GM12864 (cell line): ENCODE measurements at regions not wholly inside any gene's neighbourhood (a gene's known extent, or its start where the extent isn't known, plus 50 kb on each side); places are given as distances from the start of the nearest gene placed in this dataset.

ENCODE experiments used
- DNase-seq: peaks from one replicate; pipeline ENCODE4 v3.0.0-alpha.2; 2011; ENCODE audit warnings: low read depth
- H3K4me3 ChIP-seq: 2 replicates; pipeline ENCODE4 v1.5.1; 2011; ENCODE audit warnings: mild to moderate bottlenecking, low read depth, low read length, control low read depth
- TF ChIP-seq, protein P1 (sequence below): IDR thresholded peaks from 2 replicates; pipeline ENCODE4 v1.5.1; 2011; ENCODE audit warnings: low read depth, mild to moderate bottlenecking, moderate library complexity, low read length, control low read depth, inconsistent platforms; ENCODE audit errors: missing control alignments

GRCh38 chr9:108211411-108211955 lies 644.3 kb downstream of the ACTL7B start:
- H3K4me3 ChIP-seq, result no peak overlapping the region
- TF ChIP-seq, protein P1, sequence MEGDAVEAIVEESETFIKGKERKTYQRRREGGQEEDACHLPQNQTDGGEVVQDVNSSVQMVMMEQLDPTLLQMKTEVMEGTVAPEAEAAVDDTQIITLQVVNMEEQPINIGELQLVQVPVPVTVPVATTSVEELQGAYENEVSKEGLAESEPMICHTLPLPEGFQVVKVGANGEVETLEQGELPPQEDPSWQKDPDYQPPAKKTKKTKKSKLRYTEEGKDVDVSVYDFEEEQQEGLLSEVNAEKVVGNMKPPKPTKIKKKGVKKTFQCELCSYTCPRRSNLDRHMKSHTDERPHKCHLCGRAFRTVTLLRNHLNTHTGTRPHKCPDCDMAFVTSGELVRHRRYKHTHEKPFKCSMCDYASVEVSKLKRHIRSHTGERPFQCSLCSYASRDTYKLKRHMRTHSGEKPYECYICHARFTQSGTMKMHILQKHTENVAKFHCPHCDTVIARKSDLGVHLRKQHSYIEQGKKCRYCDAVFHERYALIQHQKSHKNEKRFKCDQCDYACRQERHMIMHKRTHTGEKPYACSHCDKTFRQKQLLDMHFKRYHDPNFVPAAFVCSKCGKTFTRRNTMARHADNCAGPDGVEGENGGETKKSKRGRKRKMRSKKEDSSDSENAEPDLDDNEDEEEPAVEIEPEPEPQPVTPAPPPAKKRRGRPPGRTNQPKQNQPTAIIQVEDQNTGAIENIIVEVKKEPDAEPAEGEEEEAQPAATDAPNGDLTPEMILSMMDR, result no peak
- no peak for DNase-seq

DNA sequence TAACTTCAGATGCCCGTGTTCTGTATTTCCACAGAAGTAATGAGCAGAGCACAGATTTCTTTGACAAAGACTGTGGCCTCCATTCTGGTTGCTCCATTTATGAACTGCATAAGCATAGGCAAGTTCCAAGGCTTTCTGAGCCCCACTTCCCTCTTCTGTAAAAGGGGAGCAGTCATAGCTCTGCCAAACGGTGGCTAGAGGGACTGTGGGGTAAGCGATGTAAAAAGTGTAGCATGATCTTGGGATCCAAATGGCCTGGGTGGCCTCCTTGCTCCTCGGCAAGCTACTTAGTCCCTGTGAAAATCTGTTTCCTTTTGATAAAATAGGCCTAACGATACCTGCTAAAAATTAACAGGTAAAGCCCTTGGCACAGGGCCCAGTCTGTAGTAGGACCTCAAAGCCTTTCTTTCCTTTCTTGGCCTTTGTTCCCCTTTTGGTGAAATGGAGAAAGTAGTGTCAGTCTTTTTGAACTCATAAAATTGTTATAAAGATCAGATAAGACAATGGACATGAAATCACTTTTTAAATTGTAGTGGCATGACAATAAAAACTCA lies 646.6 kb downstream of the ACTL7B start:
- no peak for DNase-seq
- no peak overlapping the region for H3K4me3 ChIP-seq
- TF ChIP-seq, protein P1, result no peak

DNA sequence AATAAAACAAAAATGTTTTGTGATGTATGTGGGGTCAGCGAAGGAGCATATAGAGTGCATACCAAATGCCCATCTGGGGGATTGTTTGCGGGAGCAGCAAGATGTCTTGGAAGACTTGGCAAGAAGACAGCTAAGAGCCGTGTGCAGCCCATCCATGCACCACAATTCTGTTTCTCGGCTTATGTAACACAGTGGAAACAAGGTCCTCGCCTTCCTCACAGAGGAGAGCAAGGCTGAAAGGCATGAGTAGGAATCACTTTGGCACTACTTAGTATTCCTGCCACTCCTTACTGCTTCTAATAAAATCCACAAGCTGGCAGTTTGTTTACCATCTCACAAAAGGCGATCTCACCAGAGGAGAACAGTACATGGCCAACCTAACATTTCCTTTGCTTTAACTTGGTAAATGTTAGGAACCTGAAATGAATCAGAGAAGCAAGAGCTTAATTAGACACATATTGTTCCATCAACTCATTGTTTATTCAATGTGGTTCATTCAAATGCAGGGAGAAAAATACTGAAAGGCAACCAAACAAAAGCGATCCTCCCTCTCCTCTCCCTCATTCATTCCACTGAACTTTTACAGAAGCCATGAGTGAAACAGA lies 648.1 kb downstream of the ACTL7B start:
- TF ChIP-seq, protein P1, result no peak
- H3K4me3 ChIP-seq, result no peak overlapping the region
- no peak for DNase-seq

DNA sequence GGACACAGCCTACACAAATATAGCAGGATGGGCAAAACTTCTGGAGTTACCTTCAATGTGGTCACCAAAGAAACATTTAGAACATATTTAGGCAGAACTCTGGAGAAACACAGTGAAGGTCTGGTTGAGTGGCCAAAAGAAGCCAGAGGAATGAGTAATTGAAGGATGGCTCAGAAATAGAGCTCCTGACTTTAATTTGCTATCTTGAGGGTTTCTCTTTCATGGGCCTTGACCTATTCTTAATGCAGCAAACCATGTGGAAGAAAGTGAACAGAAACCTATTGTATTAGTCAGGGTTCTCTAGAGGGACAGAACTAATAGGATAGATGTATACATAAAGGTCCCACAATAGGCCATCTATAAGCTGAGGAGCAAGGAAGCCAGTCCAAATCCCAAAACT lies 650.5 kb downstream of the ACTL7B start:
- TF ChIP-seq, protein P1, result no peak
- no peak for DNase-seq

GRCh38 chr9:108197899-108198298 lies 657.9 kb downstream of the ACTL7B start:
- DNase-seq, result no peak

More for the DNA sequence above, 650.5 kb downstream of the ACTL7B start:
- H3K4me3 ChIP-seq, result no peak overlapping the region

GRCh38 chr9:108197008-108197365 lies 658.8 kb downstream of the ACTL7B start:
- no peak for DNase-seq
- no peak overlapping the region for H3K4me3 ChIP-seq
- TF ChIP-seq, protein P1, result no peak

More at GRCh38 chr9:108197899-108198298, 657.9 kb downstream of the ACTL7B start:
- TF ChIP-seq, protein P1, result no peak
- H3K4me3 ChIP-seq, result no peak overlapping the region
